HCT116 (cell line): ENCODE measurements at regions not wholly inside any gene's neighbourhood (a gene's known extent, or its start where the extent isn't known, plus 50 kb on each side); places are given as distances from the start of the nearest gene placed in this dataset.

ENCODE experiments used
- CBX3 ChIP-seq: IDR thresholded peaks from 2 replicates; pipeline ENCODE4 v1.6.1; 2012; ENCODE audit warnings: low read depth
- CTCF ChIP-seq, 3 experiments: fragments of 200-600 bp in 1 of 3; sonication (generic) in 1 of 3; IDR thresholded peaks in 2 of 3; conservative IDR thresholded peaks in 1 of 3; 2 replicates each; pipeline ENCODE4 v1.5.1; 2012 to 2017; ENCODE audit warnings: low read depth in 2 of 3, low read length in 2 of 3, antibody characterized with exemption in 1 of 3, borderline replicate concordance in 1 of 3, control low read depth in 1 of 3, mild to moderate bottlenecking in 1 of 3, mixed read lengths in 1 of 3, mixed run types in 1 of 3, moderate library complexity in 1 of 3; ENCODE audit not compliant: insufficient read depth in 1 of 3
- EGR1 ChIP-seq: IDR thresholded peaks from 2 replicates; pipeline ENCODE4 v1.6.1; 2012; ENCODE audit warnings: low read depth
- EZH2 ChIP-seq: fragments of 200-600 bp; sonication (generic); IDR thresholded peaks from 2 replicates; pipeline ENCODE4 v1.6.1; 2017; ENCODE audit warnings: antibody characterized with exemption, mixed run types
- MAX ChIP-seq: IDR thresholded peaks from 2 replicates; pipeline ENCODE4 v1.6.1; 2012
- POLR2AphosphoS5 ChIP-seq: IDR thresholded peaks from 2 replicates; pipeline ENCODE4 v1.6.1; 2011; ENCODE audit warnings: mild to moderate bottlenecking, low read depth, low read length, moderate library complexity
- RAD21 ChIP-seq: IDR thresholded peaks from 2 replicates; pipeline ENCODE4 v1.6.1; 2012; ENCODE audit warnings: low read depth, mild to moderate bottlenecking
- REST ChIP-seq: IDR thresholded peaks from 2 replicates; pipeline ENCODE4 v1.6.1; 2012; ENCODE audit warnings: low read depth
- SP1 ChIP-seq: IDR thresholded peaks from 2 replicates; pipeline ENCODE4 v1.6.1; 2012; ENCODE audit warnings: low read depth
- SRF ChIP-seq: IDR thresholded peaks from 2 replicates; pipeline ENCODE4 v1.6.1; 2012; ENCODE audit warnings: low read depth
- ZBTB33 ChIP-seq: IDR thresholded peaks from 2 replicates; pipeline ENCODE4 v1.6.1; 2011; ENCODE audit warnings: mild to moderate bottlenecking, low read length, moderate library complexity; ENCODE audit not compliant: insufficient replicate concordance; ENCODE audit errors: extremely low read depth

- TF ChIP-seq SP1, result no peak
- no peak for TF ChIP-seq CTCF (IDR thresholded peaks at IDR 0.05 in 2 of 3, conservative IDR thresholded peaks at IDR 0.05 in 1 of 3; ENCODE audit: borderline replicate concordance in 1 of 3, insufficient read depth in 1 of 3, low read depth in 2 of 3, low read length in 2 of 3)
- no peak for TF ChIP-seq POLR2AphosphoS5
- TF ChIP-seq EGR1, result no peak
- no peak for TF ChIP-seq EZH2
- no peak for TF ChIP-seq REST
- no peak for TF ChIP-seq ZBTB33
- TF ChIP-seq SRF, result no peak
- TF ChIP-seq RAD21, result no peak
- no peak for TF ChIP-seq CBX3
- TF ChIP-seq MAX, result no peak
These were observed 332.7 kb downstream of the PABPC4L start for GRCh38 chr4:133868856-133869255.
